Endothelial cell of umbilical vein (primary cell): ENCODE measurements at regions not wholly inside any gene's neighbourhood (a gene's known extent, or its start where the extent isn't known, plus 50 kb on each side); places are given as distances from the start of the nearest gene placed in this dataset.

ENCODE experiments used
- CTCF ChIP-seq, 2 donors: IDR thresholded peaks; 1 replicate in 1 of 2; 2 replicates in 1 of 2; pipeline ENCODE4 v1.5.1; 2011; ENCODE audit warnings: low read length in 2 of 2, mild to moderate bottlenecking in 2 of 2, moderate library complexity in 2 of 2, control low read depth in 1 of 2, inconsistent platforms in 1 of 2, low read depth in 1 of 2; ENCODE audit not compliant: insufficient read depth in 1 of 2; ENCODE audit errors: extremely low read depth in 1 of 2
- EZH2 ChIP-seq: IDR thresholded peaks from 2 replicates; pipeline ENCODE4 v1.6.1; 2012; ENCODE audit warnings: borderline replicate concordance, low read depth, mild to moderate bottlenecking, moderate library complexity, low read length, inconsistent platforms; ENCODE audit not compliant: severe bottlenecking
- GATA2 ChIP-seq: IDR thresholded peaks from 2 replicates; pipeline ENCODE4 v1.7.0; 2011; ENCODE audit warnings: low read depth, mild to moderate bottlenecking, moderate library complexity, mixed read lengths, low read length; ENCODE audit not compliant: insufficient read length, insufficient read depth
- MAX ChIP-seq: IDR thresholded peaks from 2 replicates; pipeline ENCODE4 v1.6.1; 2011; ENCODE audit not compliant: insufficient read depth, insufficient read length
- MYC ChIP-seq: IDR thresholded peaks from one replicate; pipeline ENCODE4 v1.6.1; 2011; ENCODE audit warnings: mild to moderate bottlenecking, low read depth, low read length
- POLR2A ChIP-seq: IDR thresholded peaks from 2 replicates; pipeline ENCODE4 v1.6.1; 2012; ENCODE audit warnings: low read depth, mild to moderate bottlenecking, control low read depth, low read length
- POLR2AphosphoS5 ChIP-seq: IDR thresholded peaks from 2 replicates; pipeline ENCODE4 v1.6.1; 2012; ENCODE audit warnings: low read depth, mild to moderate bottlenecking, control low read depth, low read length, moderate library complexity; ENCODE audit not compliant: insufficient read depth

- TF ChIP-seq MAX = no peak
- TF ChIP-seq POLR2A = no peak
- TF ChIP-seq POLR2AphosphoS5 = no peak
- TF ChIP-seq CTCF (IDR thresholded peaks at IDR 0.05; ENCODE audit: extremely low read depth in 1 of 2, insufficient read depth in 1 of 2, low read depth in 1 of 2, low read length in 2 of 2) = no peak
- TF ChIP-seq EZH2 = no peak
- no peak for TF ChIP-seq GATA2
- no peak for TF ChIP-seq MYC
These were observed 210.7 kb upstream of the PPP1R2C start for GRCh38 chrX:42988700-42989099.
